ENCODE measurements at regions not wholly inside any gene's neighbourhood (a gene's known extent, or its start where the extent isn't known, plus 50 kb on each side); places are given as distances from the start of the nearest gene placed in this dataset.

DNA sequence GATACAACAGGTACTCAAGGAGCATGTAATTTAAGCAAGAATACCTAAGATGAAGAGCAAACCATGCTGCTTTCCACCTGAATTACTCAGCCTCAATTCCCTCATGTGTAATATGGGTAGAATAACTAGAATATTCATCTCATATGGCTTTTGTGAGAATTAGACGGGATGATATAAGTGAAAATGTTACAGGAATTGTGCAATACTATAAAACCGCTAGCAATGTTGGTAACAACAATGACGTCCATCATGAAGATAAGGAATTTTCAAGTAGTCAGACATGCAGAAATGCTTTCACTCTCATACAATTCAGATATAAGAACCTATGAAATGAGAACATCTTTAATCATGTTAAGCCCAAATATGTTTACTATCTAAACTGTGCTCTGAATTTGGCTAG lies 2106.6 kb upstream of the CELF4 start (continued):
- TF ChIP-seq, protein P1, sequence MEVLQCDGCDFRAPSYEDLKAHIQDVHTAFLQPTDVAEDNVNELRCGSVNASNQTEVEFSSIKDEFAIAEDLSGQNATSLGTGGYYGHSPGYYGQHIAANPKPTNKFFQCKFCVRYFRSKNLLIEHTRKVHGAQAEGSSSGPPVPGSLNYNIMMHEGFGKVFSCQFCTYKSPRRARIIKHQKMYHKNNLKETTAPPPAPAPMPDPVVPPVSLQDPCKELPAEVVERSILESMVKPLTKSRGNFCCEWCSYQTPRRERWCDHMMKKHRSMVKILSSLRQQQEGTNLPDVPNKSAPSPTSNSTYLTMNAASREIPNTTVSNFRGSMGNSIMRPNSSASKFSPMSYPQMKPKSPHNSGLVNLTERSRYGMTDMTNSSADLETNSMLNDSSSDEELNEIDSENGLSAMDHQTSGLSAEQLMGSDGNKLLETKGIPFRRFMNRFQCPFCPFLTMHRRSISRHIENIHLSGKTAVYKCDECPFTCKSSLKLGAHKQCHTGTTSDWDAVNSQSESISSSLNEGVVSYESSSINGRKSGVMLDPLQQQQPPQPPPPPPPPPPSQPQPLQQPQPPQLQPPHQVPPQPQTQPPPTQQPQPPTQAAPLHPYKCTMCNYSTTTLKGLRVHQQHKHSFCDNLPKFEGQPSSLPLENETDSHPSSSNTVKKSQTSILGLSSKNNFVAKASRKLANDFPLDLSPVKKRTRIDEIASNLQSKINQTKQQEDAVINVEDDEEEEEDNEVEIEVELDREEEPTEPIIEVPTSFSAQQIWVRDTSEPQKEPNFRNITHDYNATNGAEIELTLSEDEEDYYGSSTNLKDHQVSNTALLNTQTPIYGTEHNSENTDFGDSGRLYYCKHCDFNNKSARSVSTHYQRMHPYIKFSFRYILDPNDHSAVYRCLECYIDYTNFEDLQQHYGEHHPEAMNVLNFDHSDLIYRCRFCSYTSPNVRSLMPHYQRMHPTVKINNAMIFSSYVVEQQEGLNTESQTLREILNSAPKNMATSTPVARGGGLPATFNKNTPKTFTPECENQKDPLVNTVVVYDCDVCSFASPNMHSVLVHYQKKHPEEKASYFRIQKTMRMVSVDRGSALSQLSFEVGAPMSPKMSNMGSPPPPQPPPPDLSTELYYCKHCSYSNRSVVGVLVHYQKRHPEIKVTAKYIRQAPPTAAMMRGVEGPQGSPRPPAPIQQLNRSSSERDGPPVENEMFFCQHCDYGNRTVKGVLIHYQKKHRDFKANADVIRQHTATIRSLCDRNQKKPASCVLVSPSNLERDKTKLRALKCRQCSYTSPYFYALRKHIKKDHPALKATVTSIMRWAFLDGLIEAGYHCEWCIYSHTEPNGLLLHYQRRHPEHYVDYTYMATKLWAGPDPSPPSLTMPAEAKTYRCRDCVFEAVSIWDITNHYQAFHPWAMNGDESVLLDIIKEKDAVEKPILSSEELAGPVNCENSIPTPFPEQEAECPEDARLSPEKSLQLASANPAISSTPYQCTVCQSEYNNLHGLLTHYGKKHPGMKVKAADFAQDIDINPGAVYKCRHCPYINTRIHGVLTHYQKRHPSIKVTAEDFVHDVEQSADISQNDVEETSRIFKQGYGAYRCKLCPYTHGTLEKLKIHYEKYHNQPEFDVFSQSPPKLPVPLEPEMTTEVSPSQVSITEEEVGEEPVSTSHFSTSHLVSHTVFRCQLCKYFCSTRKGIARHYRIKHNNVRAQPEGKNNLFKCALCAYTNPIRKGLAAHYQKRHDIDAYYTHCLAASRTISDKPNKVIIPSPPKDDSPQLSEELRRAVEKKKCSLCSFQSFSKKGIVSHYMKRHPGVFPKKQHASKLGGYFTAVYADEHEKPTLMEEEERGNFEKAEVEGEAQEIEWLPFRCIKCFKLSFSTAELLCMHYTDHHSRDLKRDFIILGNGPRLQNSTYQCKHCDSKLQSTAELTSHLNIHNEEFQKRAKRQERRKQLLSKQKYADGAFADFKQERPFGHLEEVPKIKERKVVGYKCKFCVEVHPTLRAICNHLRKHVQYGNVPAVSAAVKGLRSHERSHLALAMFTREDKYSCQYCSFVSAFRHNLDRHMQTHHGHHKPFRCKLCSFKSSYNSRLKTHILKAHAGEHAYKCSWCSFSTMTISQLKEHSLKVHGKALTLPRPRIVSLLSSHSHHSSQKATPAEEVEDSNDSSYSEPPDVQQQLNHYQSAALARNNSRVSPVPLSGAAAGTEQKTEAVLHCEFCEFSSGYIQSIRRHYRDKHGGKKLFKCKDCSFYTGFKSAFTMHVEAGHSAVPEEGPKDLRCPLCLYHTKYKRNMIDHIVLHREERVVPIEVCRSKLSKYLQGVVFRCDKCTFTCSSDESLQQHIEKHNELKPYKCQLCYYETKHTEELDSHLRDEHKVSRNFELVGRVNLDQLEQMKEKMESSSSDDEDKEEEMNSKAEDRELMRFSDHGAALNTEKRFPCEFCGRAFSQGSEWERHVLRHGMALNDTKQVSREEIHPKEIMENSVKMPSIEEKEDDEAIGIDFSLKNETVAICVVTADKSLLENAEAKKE (CRISPR knock-in tag; IDR thresholded peaks at IDR 0.05), result no peak
- TF ChIP-seq, protein P2, sequence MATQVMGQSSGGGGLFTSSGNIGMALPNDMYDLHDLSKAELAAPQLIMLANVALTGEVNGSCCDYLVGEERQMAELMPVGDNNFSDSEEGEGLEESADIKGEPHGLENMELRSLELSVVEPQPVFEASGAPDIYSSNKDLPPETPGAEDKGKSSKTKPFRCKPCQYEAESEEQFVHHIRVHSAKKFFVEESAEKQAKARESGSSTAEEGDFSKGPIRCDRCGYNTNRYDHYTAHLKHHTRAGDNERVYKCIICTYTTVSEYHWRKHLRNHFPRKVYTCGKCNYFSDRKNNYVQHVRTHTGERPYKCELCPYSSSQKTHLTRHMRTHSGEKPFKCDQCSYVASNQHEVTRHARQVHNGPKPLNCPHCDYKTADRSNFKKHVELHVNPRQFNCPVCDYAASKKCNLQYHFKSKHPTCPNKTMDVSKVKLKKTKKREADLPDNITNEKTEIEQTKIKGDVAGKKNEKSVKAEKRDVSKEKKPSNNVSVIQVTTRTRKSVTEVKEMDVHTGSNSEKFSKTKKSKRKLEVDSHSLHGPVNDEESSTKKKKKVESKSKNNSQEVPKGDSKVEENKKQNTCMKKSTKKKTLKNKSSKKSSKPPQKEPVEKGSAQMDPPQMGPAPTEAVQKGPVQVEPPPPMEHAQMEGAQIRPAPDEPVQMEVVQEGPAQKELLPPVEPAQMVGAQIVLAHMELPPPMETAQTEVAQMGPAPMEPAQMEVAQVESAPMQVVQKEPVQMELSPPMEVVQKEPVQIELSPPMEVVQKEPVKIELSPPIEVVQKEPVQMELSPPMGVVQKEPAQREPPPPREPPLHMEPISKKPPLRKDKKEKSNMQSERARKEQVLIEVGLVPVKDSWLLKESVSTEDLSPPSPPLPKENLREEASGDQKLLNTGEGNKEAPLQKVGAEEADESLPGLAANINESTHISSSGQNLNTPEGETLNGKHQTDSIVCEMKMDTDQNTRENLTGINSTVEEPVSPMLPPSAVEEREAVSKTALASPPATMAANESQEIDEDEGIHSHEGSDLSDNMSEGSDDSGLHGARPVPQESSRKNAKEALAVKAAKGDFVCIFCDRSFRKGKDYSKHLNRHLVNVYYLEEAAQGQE (IDR thresholded peaks at IDR 0.05; ENCODE audit: unreplicated experiment), result no peak
- no peak for TF ChIP-seq CREB1 (CRISPR knock-in tag; IDR thresholded peaks at IDR 0.05; ENCODE audit: low read depth)
- TF ChIP-seq EZH2 (IDR thresholded peaks at IDR 0.05; ENCODE audit: low read depth, unreplicated experiment), result no peak
- no peak for TF ChIP-seq ZNF114 (CRISPR knock-in tag; IDR thresholded peaks at IDR 0.05)
- no peak for TF ChIP-seq JUNB (IDR thresholded peaks at IDR 0.05; ENCODE audit: unreplicated experiment)

DNA sequence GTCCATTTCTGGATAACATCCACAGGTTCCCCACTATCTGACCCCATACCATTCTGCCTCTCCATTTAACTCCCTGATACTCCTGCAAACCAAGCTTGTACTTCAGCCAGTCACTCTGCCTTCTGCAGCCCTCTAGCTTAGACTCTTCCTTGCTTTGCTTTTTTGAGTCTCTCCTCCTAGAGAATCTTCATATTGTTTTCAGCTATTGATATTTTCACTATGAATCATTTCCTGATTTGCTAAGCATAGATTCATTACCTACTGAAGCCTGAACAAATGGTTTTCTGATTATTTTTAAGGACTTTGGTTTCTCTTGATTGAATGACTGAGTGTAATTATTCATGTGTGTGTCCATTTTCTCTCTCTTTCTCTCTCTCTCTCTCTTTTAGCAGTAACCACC lies 2102.3 kb upstream of the CELF4 start:
- Histone ChIP-seq H3K4me1 (ENCODE audit: insufficient read depth) (no peaks in the 10 kb centered on the region), H4K20me1 (replicated peaks; ENCODE audit: insufficient read depth) (no peaks in the 10 kb centered on the region), H3K36me3 (ENCODE audit: insufficient read depth) (no peaks in the 10 kb centered on the region), H3K4me3 (no peak overlapping the region), H2AFZ (no peak overlapping the region), H3K27ac (ENCODE audit: low read depth) (no peak overlapping the region), H3F3A (replicated peaks; ENCODE audit: low read depth) (no peaks in the 10 kb centered on the region), H3K4me2 (no peak overlapping the region), H3K27me3 (ENCODE audit: insufficient read depth) (no peaks in the 10 kb centered on the region), H3K79me2 (replicated peaks; ENCODE audit: insufficient read depth) (no peaks in the 10 kb centered on the region), H3K9me2 (ENCODE audit: insufficient read depth) (no peaks in the 10 kb centered on the region)
- Mint-ChIP-seq H3K9me3 (no peaks in the 10 kb centered on the region), H3K4me1 (no peaks in the 10 kb centered on the region), H3K27me3 (ENCODE audit: insufficient read depth, low read depth, poor library complexity) (no peaks in the 10 kb centered on the region), H3K4me3 (no peak overlapping the region), H3K36me3 (ENCODE audit: low read depth) (no peaks in the 10 kb centered on the region), H3K27ac (no peak overlapping the region)
- DNase-seq (ENCODE audit: low spot score), result no peak
- ATAC-seq, result no peak
- no peak for TF ChIP-seq NANOG (IDR thresholded peaks at IDR 0.05; ENCODE audit: borderline replicate concordance)
- TF ChIP-seq, protein P3, sequence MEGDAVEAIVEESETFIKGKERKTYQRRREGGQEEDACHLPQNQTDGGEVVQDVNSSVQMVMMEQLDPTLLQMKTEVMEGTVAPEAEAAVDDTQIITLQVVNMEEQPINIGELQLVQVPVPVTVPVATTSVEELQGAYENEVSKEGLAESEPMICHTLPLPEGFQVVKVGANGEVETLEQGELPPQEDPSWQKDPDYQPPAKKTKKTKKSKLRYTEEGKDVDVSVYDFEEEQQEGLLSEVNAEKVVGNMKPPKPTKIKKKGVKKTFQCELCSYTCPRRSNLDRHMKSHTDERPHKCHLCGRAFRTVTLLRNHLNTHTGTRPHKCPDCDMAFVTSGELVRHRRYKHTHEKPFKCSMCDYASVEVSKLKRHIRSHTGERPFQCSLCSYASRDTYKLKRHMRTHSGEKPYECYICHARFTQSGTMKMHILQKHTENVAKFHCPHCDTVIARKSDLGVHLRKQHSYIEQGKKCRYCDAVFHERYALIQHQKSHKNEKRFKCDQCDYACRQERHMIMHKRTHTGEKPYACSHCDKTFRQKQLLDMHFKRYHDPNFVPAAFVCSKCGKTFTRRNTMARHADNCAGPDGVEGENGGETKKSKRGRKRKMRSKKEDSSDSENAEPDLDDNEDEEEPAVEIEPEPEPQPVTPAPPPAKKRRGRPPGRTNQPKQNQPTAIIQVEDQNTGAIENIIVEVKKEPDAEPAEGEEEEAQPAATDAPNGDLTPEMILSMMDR (conservative IDR thresholded peaks at IDR 0.05; ENCODE audit: low read depth in 2 of 2), result no peak
- TF ChIP-seq, protein P4, sequence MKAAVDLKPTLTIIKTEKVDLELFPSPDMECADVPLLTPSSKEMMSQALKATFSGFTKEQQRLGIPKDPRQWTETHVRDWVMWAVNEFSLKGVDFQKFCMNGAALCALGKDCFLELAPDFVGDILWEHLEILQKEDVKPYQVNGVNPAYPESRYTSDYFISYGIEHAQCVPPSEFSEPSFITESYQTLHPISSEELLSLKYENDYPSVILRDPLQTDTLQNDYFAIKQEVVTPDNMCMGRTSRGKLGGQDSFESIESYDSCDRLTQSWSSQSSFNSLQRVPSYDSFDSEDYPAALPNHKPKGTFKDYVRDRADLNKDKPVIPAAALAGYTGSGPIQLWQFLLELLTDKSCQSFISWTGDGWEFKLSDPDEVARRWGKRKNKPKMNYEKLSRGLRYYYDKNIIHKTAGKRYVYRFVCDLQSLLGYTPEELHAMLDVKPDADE (IDR thresholded peaks at IDR 0.05), result no peak
- TF ChIP-seq EZH2phosphoT487 (IDR thresholded peaks at IDR 0.05; ENCODE audit: unreplicated experiment), result no peak
- no peak for TF ChIP-seq EZH2 (IDR thresholded peaks at IDR 0.05; ENCODE audit: low read depth, unreplicated experiment)
- no peak for TF ChIP-seq STAT1 (IDR thresholded peaks at IDR 0.05; ENCODE audit: unreplicated experiment)
- TF ChIP-seq JUNB (IDR thresholded peaks at IDR 0.05; ENCODE audit: unreplicated experiment), result no peak

Data from GM23338 (cell line).